HL-60 (cell line): ENCODE measurements at regions not wholly inside any gene's neighbourhood (a gene's known extent, or its start where the extent isn't known, plus 50 kb on each side); places are given as distances from the start of the nearest gene placed in this dataset.

ENCODE experiments used
- DNase-seq, 2 experiments: peaks; one replicate each; pipeline ENCODE4 v3.0.0-alpha.2; 2010 to 2020; ENCODE audit warnings: low read depth in 1 of 2, low spot score in 1 of 2
- H3K27ac ChIP-seq: fragments of 250-450 bp; sonication (Bioruptor Pico); replicated peaks from 2 replicates; pipeline ENCODE4 v1.5.1; 2020; ENCODE audit warnings: mild to moderate bottlenecking, moderate library complexity
- H3K27me3 ChIP-seq: fragments of 250-450 bp; sonication (Bioruptor Pico); 2 replicates; pipeline ENCODE4 v1.5.1; 2021; ENCODE audit warnings: mild to moderate bottlenecking, moderate library complexity; ENCODE audit not compliant: insufficient read depth, poor library complexity, severe bottlenecking
- H3K4me3 ChIP-seq: replicated peaks from 2 replicates; pipeline ENCODE4 v1.5.1; 2011; ENCODE audit warnings: mild to moderate bottlenecking, control low read depth, low read length; ENCODE audit not compliant: insufficient read depth
- GABPA ChIP-seq: IDR thresholded peaks from 2 replicates; pipeline ENCODE4 v1.6.1; 2012; ENCODE audit warnings: low read depth
- POLR2AphosphoS5 ChIP-seq: IDR thresholded peaks from 2 replicates; pipeline ENCODE4 v1.6.1; 2012; ENCODE audit warnings: low read depth
- SPI1 ChIP-seq: IDR thresholded peaks from 2 replicates; pipeline ENCODE4 v1.6.1; 2012; ENCODE audit warnings: low read depth, mild to moderate bottlenecking, borderline replicate concordance
- TF ChIP-seq, protein P1 (sequence below): IDR thresholded peaks from one replicate; pipeline ENCODE4 v1.5.1; 2011; ENCODE audit warnings: low read length, control low read depth, inconsistent platforms; ENCODE audit not compliant: insufficient read depth
- TF ChIP-seq, protein P2 (sequence below): IDR thresholded peaks from 2 replicates; pipeline ENCODE4 v1.6.1; 2012; ENCODE audit warnings: low read depth; ENCODE audit not compliant: insufficient replicate concordance

DNA sequence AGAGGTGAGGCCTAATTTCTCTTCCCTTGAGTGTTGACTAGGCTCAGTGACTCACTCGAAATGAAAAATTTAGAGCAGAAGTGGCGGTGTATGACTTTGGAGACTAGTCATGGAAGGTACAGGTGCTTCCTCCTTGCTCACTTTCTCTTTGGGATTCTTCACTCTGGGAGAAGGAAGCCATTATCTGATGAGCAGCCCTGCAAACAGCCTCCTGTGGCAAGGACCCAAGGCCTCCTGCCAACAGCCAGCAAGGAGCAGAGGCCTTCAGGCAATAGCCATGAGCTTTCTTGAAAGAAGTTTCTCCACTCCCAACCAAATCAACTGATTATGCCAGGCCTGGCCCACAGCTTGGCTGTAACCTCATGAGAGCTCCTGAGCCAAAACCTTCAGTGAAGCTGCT is 369.6 kb upstream of the VWC2 start:
- Histone ChIP-seq H3K27me3 (no peaks in the 10 kb centered on the region), H3K4me3 (no peak overlapping the region)
- TF ChIP-seq, protein P1, sequence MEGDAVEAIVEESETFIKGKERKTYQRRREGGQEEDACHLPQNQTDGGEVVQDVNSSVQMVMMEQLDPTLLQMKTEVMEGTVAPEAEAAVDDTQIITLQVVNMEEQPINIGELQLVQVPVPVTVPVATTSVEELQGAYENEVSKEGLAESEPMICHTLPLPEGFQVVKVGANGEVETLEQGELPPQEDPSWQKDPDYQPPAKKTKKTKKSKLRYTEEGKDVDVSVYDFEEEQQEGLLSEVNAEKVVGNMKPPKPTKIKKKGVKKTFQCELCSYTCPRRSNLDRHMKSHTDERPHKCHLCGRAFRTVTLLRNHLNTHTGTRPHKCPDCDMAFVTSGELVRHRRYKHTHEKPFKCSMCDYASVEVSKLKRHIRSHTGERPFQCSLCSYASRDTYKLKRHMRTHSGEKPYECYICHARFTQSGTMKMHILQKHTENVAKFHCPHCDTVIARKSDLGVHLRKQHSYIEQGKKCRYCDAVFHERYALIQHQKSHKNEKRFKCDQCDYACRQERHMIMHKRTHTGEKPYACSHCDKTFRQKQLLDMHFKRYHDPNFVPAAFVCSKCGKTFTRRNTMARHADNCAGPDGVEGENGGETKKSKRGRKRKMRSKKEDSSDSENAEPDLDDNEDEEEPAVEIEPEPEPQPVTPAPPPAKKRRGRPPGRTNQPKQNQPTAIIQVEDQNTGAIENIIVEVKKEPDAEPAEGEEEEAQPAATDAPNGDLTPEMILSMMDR = no peak
- TF ChIP-seq POLR2AphosphoS5 (no peak), GABPA (no peak), SPI1 (no peak)
- TF ChIP-seq, protein P2, sequence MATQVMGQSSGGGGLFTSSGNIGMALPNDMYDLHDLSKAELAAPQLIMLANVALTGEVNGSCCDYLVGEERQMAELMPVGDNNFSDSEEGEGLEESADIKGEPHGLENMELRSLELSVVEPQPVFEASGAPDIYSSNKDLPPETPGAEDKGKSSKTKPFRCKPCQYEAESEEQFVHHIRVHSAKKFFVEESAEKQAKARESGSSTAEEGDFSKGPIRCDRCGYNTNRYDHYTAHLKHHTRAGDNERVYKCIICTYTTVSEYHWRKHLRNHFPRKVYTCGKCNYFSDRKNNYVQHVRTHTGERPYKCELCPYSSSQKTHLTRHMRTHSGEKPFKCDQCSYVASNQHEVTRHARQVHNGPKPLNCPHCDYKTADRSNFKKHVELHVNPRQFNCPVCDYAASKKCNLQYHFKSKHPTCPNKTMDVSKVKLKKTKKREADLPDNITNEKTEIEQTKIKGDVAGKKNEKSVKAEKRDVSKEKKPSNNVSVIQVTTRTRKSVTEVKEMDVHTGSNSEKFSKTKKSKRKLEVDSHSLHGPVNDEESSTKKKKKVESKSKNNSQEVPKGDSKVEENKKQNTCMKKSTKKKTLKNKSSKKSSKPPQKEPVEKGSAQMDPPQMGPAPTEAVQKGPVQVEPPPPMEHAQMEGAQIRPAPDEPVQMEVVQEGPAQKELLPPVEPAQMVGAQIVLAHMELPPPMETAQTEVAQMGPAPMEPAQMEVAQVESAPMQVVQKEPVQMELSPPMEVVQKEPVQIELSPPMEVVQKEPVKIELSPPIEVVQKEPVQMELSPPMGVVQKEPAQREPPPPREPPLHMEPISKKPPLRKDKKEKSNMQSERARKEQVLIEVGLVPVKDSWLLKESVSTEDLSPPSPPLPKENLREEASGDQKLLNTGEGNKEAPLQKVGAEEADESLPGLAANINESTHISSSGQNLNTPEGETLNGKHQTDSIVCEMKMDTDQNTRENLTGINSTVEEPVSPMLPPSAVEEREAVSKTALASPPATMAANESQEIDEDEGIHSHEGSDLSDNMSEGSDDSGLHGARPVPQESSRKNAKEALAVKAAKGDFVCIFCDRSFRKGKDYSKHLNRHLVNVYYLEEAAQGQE = no peak

DNA sequence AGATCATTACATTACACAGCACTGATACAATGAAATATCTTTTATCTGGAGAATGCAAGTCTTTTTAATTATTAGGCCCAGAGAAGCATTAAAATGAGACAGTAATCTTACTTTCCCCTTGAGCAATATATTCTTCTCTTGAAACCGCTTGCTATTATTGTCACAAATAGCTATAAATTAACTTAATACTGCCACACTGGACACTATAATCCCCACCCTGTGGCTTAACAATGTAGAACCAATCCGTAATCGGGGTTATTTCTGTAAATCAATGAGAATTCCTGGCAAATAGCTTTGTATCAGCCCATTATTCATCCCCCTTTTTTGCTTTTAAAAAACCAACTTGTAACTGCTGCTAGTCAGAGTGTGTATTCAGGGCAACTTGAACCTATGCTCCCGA is 366.2 kb upstream of the VWC2 start:
- TF ChIP-seq, protein P2 = no peak
- TF ChIP-seq GABPA = no peak
- TF ChIP-seq, protein P1 = no peak
- DNase-seq = no peak
- no peak overlapping the region for H3K4me3 ChIP-seq
- H3K27ac ChIP-seq = no peak overlapping the region
- H3K27me3 ChIP-seq = no peaks in the 10 kb centered on the region

More for the DNA sequence above, 369.6 kb upstream of the VWC2 start:
- H3K27ac ChIP-seq = no peak overlapping the region
- DNase-seq = no peak

DNA sequence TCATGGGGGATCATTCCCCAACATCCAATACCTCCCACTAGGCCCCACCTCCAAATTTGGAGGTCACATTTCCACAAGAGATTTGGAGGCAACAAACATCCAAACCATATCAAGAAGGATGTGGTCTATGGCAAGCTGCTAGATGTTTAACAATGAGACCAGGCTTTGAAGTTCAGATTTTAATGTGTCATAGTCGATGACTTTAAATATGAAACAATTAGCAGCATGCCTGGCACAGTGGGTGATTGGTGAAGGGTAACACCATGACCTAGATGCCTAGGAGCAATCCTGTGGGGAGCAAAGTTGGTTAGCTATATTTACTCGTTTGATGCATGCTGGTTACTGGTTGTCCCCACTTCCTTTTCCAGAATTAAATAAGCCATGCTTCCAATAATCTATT is 356.4 kb upstream of the VWC2 start:
- TF ChIP-seq GABPA = no peak
- no peak for TF ChIP-seq SPI1
- no peak for TF ChIP-seq POLR2AphosphoS5
- TF ChIP-seq, protein P1 = no peak
- TF ChIP-seq, protein P2 = no peak
- DNase-seq = no peak
- H3K4me3 ChIP-seq = no peak overlapping the region
- no peaks in the 10 kb centered on the region for H3K27me3 ChIP-seq
- H3K27ac ChIP-seq = no peak overlapping the region
